ENCODE measurements at regions not wholly inside any gene's neighbourhood (a gene's known extent, or its start where the extent isn't known, plus 50 kb on each side); places are given as distances from the start of the nearest gene placed in this dataset.

GRCh38 chr12:97164936-97165335, 257.9 kb downstream of the NEDD1 start:
- TF ChIP-seq EZH2phosphoT487 (IDR thresholded peaks at IDR 0.05; ENCODE audit: low read length) (no peak), CTCF (IDR thresholded peaks at IDR 0.05; ENCODE audit: low read length) (no peak), EZH2 (optimal IDR thresholded peaks at IDR 0.05; ENCODE audit: low read depth, low read length) (no peak)

All from MM.1S (cell line).